PC-3 (cell line): ENCODE measurements at regions not wholly inside any gene's neighbourhood (a gene's known extent, or its start where the extent isn't known, plus 50 kb on each side); places are given as distances from the start of the nearest gene placed in this dataset.

Experiments used
- ATAC-seq: fragments of 200-7000 bp; cut with Tn5 transposase; 2 replicates; pipeline ENCODE4 v1.9.1; 2020; ENCODE audit warnings: mild to moderate bottlenecking, moderate library complexity
- BruUV-seq: library from RNA; stranded (reverse); fragments of 400-500 nt; replicated peaks from 2 replicates; lab custom pipeline; 2021; lab: Mats Ljungman, UMichigan
- CTCF ChIA-PET: fragments of 300-600 bp; sonication (Branson Sonifier 250); formaldehyde crosslinking; loops from one replicate; lab custom pipeline; 2022; ENCODE audit warnings: antibody characterized with exemption; lab: Charles Lee
- POLR2A ChIA-PET: fragments of 300-600 bp; sonication (Branson Sonifier 250); formaldehyde crosslinking; loops from one replicate; lab custom pipeline; 2022; ENCODE audit warnings: antibody characterized with exemption; ENCODE audit not compliant: unreplicated experiment; lab: Charles Lee
- DNase-seq: peaks from one replicate; pipeline ENCODE4 v3.0.0-alpha.2; 2015
- H2AFZ ChIP-seq: fragments of 300-600 bp; sonication (generic); 2 replicates; pipeline ENCODE4 v1.6.0; 2016; ENCODE audit warnings: antibody characterized with exemption, low read length
- H3F3A ChIP-seq: fragments of 300-600 bp; sonication (generic); one replicate; pipeline ENCODE4 v1.6.0; 2017; ENCODE audit warnings: antibody characterized with exemption, low read length, control low read depth, mild to moderate bottlenecking; ENCODE audit not compliant: unreplicated experiment
- H3K27ac ChIP-seq: fragments of 300-600 bp; sonication (generic); 2 replicates; pipeline ENCODE4 v1.5.1; 2016; ENCODE audit warnings: mild to moderate bottlenecking, low read length
- H3K27me3 ChIP-seq: fragments of 300-600 bp; sonication (generic); 2 replicates; pipeline ENCODE4 v1.6.1; 2016; ENCODE audit warnings: low read length, mixed read lengths
- H3K36me3 ChIP-seq: fragments of 300-600 bp; sonication (generic); 2 replicates; pipeline ENCODE4 v1.6.1; 2016; ENCODE audit warnings: low read depth, mixed run types, low read length, mixed read lengths
- H3K4me1 ChIP-seq: fragments of 300-600 bp; sonication (generic); 2 replicates; pipeline ENCODE4 v1.5.1; 2016; ENCODE audit warnings: low read length; ENCODE audit not compliant: insufficient read depth
- H3K4me2 ChIP-seq: fragments of 300-600 bp; sonication (generic); 2 replicates; pipeline ENCODE4 v1.6.0; 2016; ENCODE audit warnings: low read length
- H3K4me3 ChIP-seq: fragments of 300-600 bp; sonication (generic); 2 replicates; pipeline ENCODE4 v1.5.1; 2016; ENCODE audit warnings: mild to moderate bottlenecking, low read length, mixed read lengths
- H3K79me2 ChIP-seq: fragments of 300-600 bp; sonication (generic); 2 replicates; pipeline ENCODE4 v1.6.1; 2017; ENCODE audit warnings: low read length, mixed read lengths
- H3K9ac ChIP-seq: fragments of 300-600 bp; sonication (generic); 2 replicates; pipeline ENCODE4 v1.6.0; 2016; ENCODE audit warnings: mild to moderate bottlenecking, low read length
- H3K9me2 ChIP-seq: fragments of 300-600 bp; sonication (generic); replicated peaks from 2 replicates; pipeline ENCODE4 v1.6.1; 2016; ENCODE audit warnings: mixed run types, low read length, mixed read lengths
- H3K9me3 ChIP-seq: fragments of 300-600 bp; sonication (generic); 2 replicates; pipeline ENCODE4 v1.6.1; 2016; ENCODE audit warnings: low read length, mixed read lengths
- H4K20me1 ChIP-seq: fragments of 300-600 bp; sonication (generic); 2 replicates; pipeline ENCODE4 v1.6.1; 2016; ENCODE audit warnings: low read length, mixed read lengths
- CTCF ChIP-seq: fragments of 300-600 bp; sonication (generic); conservative IDR thresholded peaks from 2 replicates; pipeline ENCODE4 v1.5.1; 2017; ENCODE audit warnings: antibody characterized with exemption, low read depth, mild to moderate bottlenecking, low read length
- EZH2 ChIP-seq: fragments of 300-600 bp; sonication (generic); IDR thresholded peaks from one replicate; pipeline ENCODE4 v1.6.1; 2017; ENCODE audit warnings: antibody characterized with exemption, mild to moderate bottlenecking, low read length; ENCODE audit not compliant: unreplicated experiment
- EZH2phosphoT487 ChIP-seq: fragments of 300-600 bp; sonication (generic); IDR thresholded peaks from 2 replicates; pipeline ENCODE4 v1.6.1; 2018; ENCODE audit warnings: mild to moderate bottlenecking, antibody characterized with exemption, low read length, borderline replicate concordance
- intact Hi-C: fragments of 100-400 bp; cut with micrococcal nuclease; formaldehyde crosslinking; loops from 2 replicates; pipeline ENCODE4 v1.9.0; 2023

- Histone ChIP-seq H3K27me3 (no peaks in the 10 kb centered on the region), H4K20me1 (no peaks in the 10 kb centered on the region), H3F3A (no peaks in the 10 kb centered on the region), H2AFZ (no peak overlapping the region), H3K79me2 (no peaks in the 10 kb centered on the region), H3K4me2 (no peak overlapping the region), H3K9ac (no peak overlapping the region), H3K9me3 (no peaks in the 10 kb centered on the region), H3K4me1 (no peaks in the 10 kb centered on the region), H3K9me2 (no peaks in the 10 kb centered on the region), H3K36me3 (no peaks in the 10 kb centered on the region), H3K27ac (no peak overlapping the region), H3K4me3 (no peak overlapping the region)
- no peak for DNase-seq
- TF ChIP-seq CTCF (no peak), EZH2phosphoT487 (no peak), EZH2 (no peak)
- ChIA-PET POLR2A (no interaction called here), CTCF (no interaction called here)
- no TSS peak for BruUV-seq
- intact Hi-C loops: no loop called here
- no peak for ATAC-seq
Measured at GRCh38 chr9:27659001-27659400, 85.7 kb upstream of the C9orf72 start.

DNA sequence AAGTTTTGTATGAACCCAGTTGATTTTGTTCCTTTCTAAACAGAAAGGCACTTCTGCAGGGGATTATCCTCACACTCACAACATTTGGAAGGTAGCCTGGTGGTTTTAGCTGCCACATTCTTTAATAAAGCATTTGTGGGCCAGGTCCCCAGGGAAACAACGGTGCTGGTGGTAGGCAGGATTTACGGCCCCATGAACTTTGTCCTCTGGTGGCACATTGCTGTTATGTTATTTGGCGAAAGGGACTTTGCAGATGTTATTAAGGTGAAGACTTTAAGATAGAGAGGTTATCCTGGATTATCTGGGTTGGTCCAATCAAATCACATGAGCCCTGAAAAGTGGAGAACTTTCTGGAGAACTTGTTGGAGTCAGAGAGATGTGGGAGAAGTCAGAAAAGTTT, 86.3 kb upstream of the C9orf72 start:
- H3K36me3 ChIP-seq: no peaks in the 10 kb centered on the region
- BruUV-seq: no TSS peak
- no peak overlapping the region for H3K4me2 ChIP-seq
- no peak overlapping the region for H3K4me3 ChIP-seq
- H3K9me2 ChIP-seq: no peaks in the 10 kb centered on the region
- no peak for DNase-seq
- H2AFZ ChIP-seq: no peak overlapping the region
- no peaks in the 10 kb centered on the region for H3K4me1 ChIP-seq
- H3K9me3 ChIP-seq: no peaks in the 10 kb centered on the region
- no peaks in the 10 kb centered on the region for H3F3A ChIP-seq
- POLR2A ChIA-PET: no interaction called here
- no peak for ATAC-seq
- H3K27me3 ChIP-seq: no peaks in the 10 kb centered on the region
- H3K9ac ChIP-seq: no peak overlapping the region
- H4K20me1 ChIP-seq: no peaks in the 10 kb centered on the region
- intact Hi-C loops: no loop called here
- no peaks in the 10 kb centered on the region for H3K79me2 ChIP-seq
- H3K27ac ChIP-seq: no peak overlapping the region
- no peak for TF ChIP-seq EZH2
- no peak for TF ChIP-seq CTCF
- no peak for TF ChIP-seq EZH2phosphoT487
- CTCF ChIA-PET: no interaction called here

DNA sequence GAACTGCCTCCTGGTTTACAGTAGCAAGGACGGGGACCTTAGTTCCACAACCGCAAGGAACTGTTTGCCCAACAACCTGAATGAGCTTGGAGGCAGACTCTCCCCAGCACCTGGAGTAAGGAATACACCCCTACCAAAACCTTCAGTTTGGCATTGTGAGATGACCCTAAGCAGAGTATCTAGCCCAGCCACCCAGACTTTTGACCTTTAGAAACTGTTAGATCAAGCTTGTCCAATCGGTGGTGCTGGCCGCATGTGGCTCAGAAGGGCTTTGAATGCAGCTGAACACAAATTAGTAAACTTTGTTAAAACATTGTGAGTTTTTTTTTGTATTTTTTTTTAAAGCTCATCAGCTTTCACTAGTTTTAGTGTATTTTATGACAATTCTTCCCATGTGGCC, 86.9 kb upstream of the C9orf72 start:
- POLR2A ChIA-PET: no interaction called here
- Histone ChIP-seq H3K4me1 (no peaks in the 10 kb centered on the region), H2AFZ (no peak overlapping the region), H3F3A (no peaks in the 10 kb centered on the region), H3K9me2 (no peaks in the 10 kb centered on the region), H3K79me2 (no peaks in the 10 kb centered on the region), H3K9ac (no peak overlapping the region), H4K20me1 (no peaks in the 10 kb centered on the region), H3K4me3 (no peak overlapping the region), H3K4me2 (no peak overlapping the region), H3K9me3 (no peaks in the 10 kb centered on the region), H3K36me3 (no peaks in the 10 kb centered on the region), H3K27ac (no peak overlapping the region), H3K27me3 (no peaks in the 10 kb centered on the region)
- intact Hi-C loops: no loop called here
- no peak for ATAC-seq
- BruUV-seq: no TSS peak
- no peak for DNase-seq
- CTCF ChIA-PET: no interaction called here
- TF ChIP-seq CTCF (no peak), EZH2 (no peak), EZH2phosphoT487 (no peak)
